Suprapubic skin (tissue), 4 donors: ENCODE measurements at regions not wholly inside any gene's neighbourhood (a gene's known extent, or its start where the extent isn't known, plus 50 kb on each side); places are given as distances from the start of the nearest gene placed in this dataset.

Experiments
- CTCF ChIP-seq, 2 donors: fragments of 200-600 bp in 1 of 2; fragments of 450-650 bp in 1 of 2; sonication (generic) in 1 of 2; IDR thresholded peaks; one replicate each; pipeline ENCODE4 v1.5.1; 2016 to 2019; ENCODE audit warnings: antibody characterized with exemption in 2 of 2, mild to moderate bottlenecking in 1 of 2, moderate library complexity in 1 of 2
- POLR2A ChIP-seq, 2 donors: fragments of 450-650 bp; IDR thresholded peaks; one replicate each; pipeline ENCODE4 v1.6.1; 2017; ENCODE audit warnings: antibody characterized with exemption in 2 of 2, mild to moderate bottlenecking in 2 of 2, moderate library complexity in 2 of 2
- POLR2AphosphoS5 ChIP-seq, 3 donors: sonication (generic); formaldehyde crosslinking; IDR thresholded peaks; one replicate each; pipeline ENCODE4 v1.6.1; 2017; ENCODE audit warnings: antibody characterized with exemption in 3 of 3

GRCh38 chr20:54820392-54820791 is 345.0 kb downstream of the DOK5 start:
- no peak for TF ChIP-seq CTCF (IDR thresholded peaks at IDR 0.05)
- no peak for TF ChIP-seq POLR2A (IDR thresholded peaks at IDR 0.05)
- no peak for TF ChIP-seq POLR2AphosphoS5 (IDR thresholded peaks at IDR 0.05)
